Esophagus squamous epithelium (tissue), 4 donors: ENCODE measurements at regions not wholly inside any gene's neighbourhood (a gene's known extent, or its start where the extent isn't known, plus 50 kb on each side); places are given as distances from the start of the nearest gene placed in this dataset.

Experiments used
- POLR2A ChIP-seq, 4 donors: fragments of 450-650 bp; IDR thresholded peaks; one replicate each; pipeline ENCODE4 v1.6.1; 2017; ENCODE audit warnings: antibody characterized with exemption in 4 of 4, mild to moderate bottlenecking in 4 of 4, moderate library complexity in 3 of 4
- TF ChIP-seq, protein P1 (sequence below), 6 experiments: fragments of 450-650 bp in 4 of 6; fragments of 200-600 bp in 2 of 6; sonication (generic) in 2 of 6; IDR thresholded peaks; one replicate each; pipeline ENCODE4 v1.5.1; 2016 to 2019; ENCODE audit warnings: antibody characterized with exemption in 6 of 6, mild to moderate bottlenecking in 4 of 6, moderate library complexity in 4 of 6

DNA sequence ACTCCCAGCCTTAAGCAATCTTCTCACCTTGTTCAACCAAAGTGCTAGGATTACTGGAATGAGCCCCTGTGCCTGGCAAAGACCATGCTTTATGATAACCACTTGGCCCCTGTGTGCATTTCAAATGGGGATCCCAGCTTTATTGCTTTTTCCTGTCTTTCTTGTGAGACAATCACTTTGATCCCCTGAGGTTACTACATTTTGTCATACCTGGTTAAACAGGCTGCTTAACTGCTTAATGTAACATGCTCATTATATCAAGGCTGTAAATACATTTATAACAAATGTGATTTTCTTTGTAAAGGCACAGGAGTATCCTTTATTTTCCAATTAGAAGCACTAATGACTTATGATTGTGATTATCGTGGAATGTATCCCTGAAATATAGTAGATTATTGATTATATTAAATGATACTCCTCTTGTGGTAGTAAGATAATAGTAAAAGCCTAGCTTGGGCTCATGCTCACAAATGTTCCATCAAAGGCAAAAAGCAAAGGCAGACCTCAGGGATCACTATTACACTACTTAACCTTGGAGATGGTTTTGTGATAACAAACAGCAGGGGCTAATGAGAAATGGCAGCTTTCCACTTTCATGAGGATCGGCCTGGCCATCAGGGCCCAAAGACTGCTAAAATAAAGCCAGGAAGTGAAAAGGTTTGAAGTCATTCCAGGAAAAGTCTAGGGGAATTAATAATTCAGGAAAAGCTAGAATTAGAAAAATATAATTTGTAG, 290.8 kb upstream of the MDGA2 start:
- TF ChIP-seq, protein P1, sequence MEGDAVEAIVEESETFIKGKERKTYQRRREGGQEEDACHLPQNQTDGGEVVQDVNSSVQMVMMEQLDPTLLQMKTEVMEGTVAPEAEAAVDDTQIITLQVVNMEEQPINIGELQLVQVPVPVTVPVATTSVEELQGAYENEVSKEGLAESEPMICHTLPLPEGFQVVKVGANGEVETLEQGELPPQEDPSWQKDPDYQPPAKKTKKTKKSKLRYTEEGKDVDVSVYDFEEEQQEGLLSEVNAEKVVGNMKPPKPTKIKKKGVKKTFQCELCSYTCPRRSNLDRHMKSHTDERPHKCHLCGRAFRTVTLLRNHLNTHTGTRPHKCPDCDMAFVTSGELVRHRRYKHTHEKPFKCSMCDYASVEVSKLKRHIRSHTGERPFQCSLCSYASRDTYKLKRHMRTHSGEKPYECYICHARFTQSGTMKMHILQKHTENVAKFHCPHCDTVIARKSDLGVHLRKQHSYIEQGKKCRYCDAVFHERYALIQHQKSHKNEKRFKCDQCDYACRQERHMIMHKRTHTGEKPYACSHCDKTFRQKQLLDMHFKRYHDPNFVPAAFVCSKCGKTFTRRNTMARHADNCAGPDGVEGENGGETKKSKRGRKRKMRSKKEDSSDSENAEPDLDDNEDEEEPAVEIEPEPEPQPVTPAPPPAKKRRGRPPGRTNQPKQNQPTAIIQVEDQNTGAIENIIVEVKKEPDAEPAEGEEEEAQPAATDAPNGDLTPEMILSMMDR (IDR thresholded peaks at IDR 0.05): no peak
- no peak for TF ChIP-seq POLR2A (IDR thresholded peaks at IDR 0.05)
